ENCODE measurements at regions not wholly inside any gene's neighbourhood (a gene's known extent, or its start where the extent isn't known, plus 50 kb on each side); places are given as distances from the start of the nearest gene placed in this dataset.
A peak's percentile ranks its signal among the peaks of the same experiment; 100 is the strongest.

GRCh38 chr3:57009802-57010201, 50.7 kb upstream of the SPATA12 start:
- no peak for DNase-seq (ENCODE audit: low read depth)

- DNase-seq (ENCODE audit: low read depth): peak; percentile 8
Observed at GRCh38 chr3:57009367-57009766, 51.1 kb upstream of the SPATA12 start.

GRCh38 chr3:57007521-57008460, 52.7 kb upstream of the SPATA12 start:
- DNase-seq (ENCODE audit: low read depth): peak; percentile 88

GRCh38 chr3:57006949-57007419, 53.5 kb upstream of the SPATA12 start:
- peak; percentile 53 for DNase-seq (ENCODE audit: low read depth)

- DNase-seq (ENCODE audit: low read depth): no peak
Observed at GRCh38 chr3:57006179-57006657, 54.2 kb upstream of the SPATA12 start.

- DNase-seq (ENCODE audit: low read depth): no peak
Observed at GRCh38 chr3:57004229-57004628, 56.2 kb upstream of the SPATA12 start.

- DNase-seq (ENCODE audit: low read depth): no peak
Observed at GRCh38 chr3:57003676-57004075, 56.8 kb upstream of the SPATA12 start.

- DNase-seq (ENCODE audit: low read depth): no peak
Observed at GRCh38 chr3:57001356-57001755, 59.1 kb upstream of the SPATA12 start.

- no peak for DNase-seq (ENCODE audit: low read depth)
Observed at GRCh38 chr3:57000012-57000411, 60.5 kb upstream of the SPATA12 start.

GRCh38 chr3:56999547-56999946, 60.9 kb upstream of the SPATA12 start:
- no peak for DNase-seq (ENCODE audit: low read depth)

GRCh38 chr3:56998076-56998529, 62.4 kb upstream of the SPATA12 start:
- no peak for DNase-seq (ENCODE audit: low read depth)

- no peak for DNase-seq (ENCODE audit: low read depth)
Observed at GRCh38 chr3:56997675-56998074, 62.8 kb upstream of the SPATA12 start.

GRCh38 chr3:56997041-56997440, 63.4 kb upstream of the SPATA12 start:
- no peak for DNase-seq (ENCODE audit: low read depth)

GRCh38 chr3:56994391-56994790, 66.1 kb upstream of the SPATA12 start:
- DNase-seq (ENCODE audit: low read depth): no peak

- no peak for DNase-seq (ENCODE audit: low read depth)
Observed at GRCh38 chr3:56990641-56991015, 69.8 kb upstream of the SPATA12 start.

GRCh38 chr3:56989977-56990640, 70.4 kb upstream of the SPATA12 start:
- no peak for DNase-seq (ENCODE audit: low read depth)

- no peak for DNase-seq (ENCODE audit: low read depth)
Observed at GRCh38 chr3:56989169-56989976, 71.1 kb upstream of the SPATA12 start.

GRCh38 chr3:56988458-56989168, 71.9 kb upstream of the SPATA12 start:
- peak; percentile 59 for DNase-seq (ENCODE audit: low read depth)

- DNase-seq (ENCODE audit: low read depth): no peak
Observed at GRCh38 chr3:56987238-56987895, 73.1 kb upstream of the SPATA12 start.

- DNase-seq (ENCODE audit: low read depth): no peak
Observed at GRCh38 chr3:56986347-56986746, 74.1 kb upstream of the SPATA12 start.

GRCh38 chr3:56985878-56986277, 74.6 kb upstream of the SPATA12 start:
- peak; percentile 5 for DNase-seq (ENCODE audit: low read depth)
